Stimulated activated CD8-positive, alpha-beta memory T cell treated with anti-CD3 and anti-CD28 coated beads, Interleukin-12 subunit alpha, Interleukin-12 subunit beta, amount 100 ng/mL, for 1 hour (primary cell): ENCODE measurements at regions not wholly inside any gene's neighbourhood (a gene's known extent, or its start where the extent isn't known, plus 50 kb on each side); places are given as distances from the start of the nearest gene placed in this dataset.

ENCODE experiments used
- DNase-seq: peaks from one replicate; pipeline ENCODE4 v3.0.0-alpha.2; 2020; ENCODE audit warnings: low read depth

GRCh38 chr2:8278709-8279354, 403.0 kb upstream of the ID2 start:
- DNase-seq = no peak

- no peak for DNase-seq
Observed at GRCh38 chr2:8279506-8279905, 402.4 kb upstream of the ID2 start.

- DNase-seq = no peak
Observed at GRCh38 chr2:8281234-8281633, 400.6 kb upstream of the ID2 start.

GRCh38 chr2:8281950-8282857, 399.7 kb upstream of the ID2 start:
- no peak for DNase-seq

- DNase-seq = no peak
Observed at GRCh38 chr2:8282858-8283252, 399.0 kb upstream of the ID2 start.

- no peak for DNase-seq
Observed at GRCh38 chr2:8285081-8285480, 396.8 kb upstream of the ID2 start.

- DNase-seq = no peak
Observed at GRCh38 chr2:8285898-8286297, 396.0 kb upstream of the ID2 start.

- no peak for DNase-seq
Observed at GRCh38 chr2:8288206-8288605, 393.6 kb upstream of the ID2 start.

- no peak for DNase-seq
Observed at GRCh38 chr2:8289111-8289510, 392.7 kb upstream of the ID2 start.

GRCh38 chr2:8290771-8291352, 391.0 kb upstream of the ID2 start:
- DNase-seq = no peak

- DNase-seq = no peak
Observed at GRCh38 chr2:8296306-8296705, 385.6 kb upstream of the ID2 start.

GRCh38 chr2:8297376-8298231, 384.3 kb upstream of the ID2 start:
- no peak for DNase-seq

GRCh38 chr2:8298783-8299182, 383.1 kb upstream of the ID2 start:
- DNase-seq = no peak

- no peak for DNase-seq
Observed at GRCh38 chr2:8300216-8300615, 381.6 kb upstream of the ID2 start.

- DNase-seq = no peak
Observed at GRCh38 chr2:8300905-8301304, 381.0 kb upstream of the ID2 start.

- peak; percentile 67 for DNase-seq
Observed at GRCh38 chr2:8303322-8303832, 378.5 kb upstream of the ID2 start.

- DNase-seq = no peak
Observed at GRCh38 chr2:8304821-8305766, 376.8 kb upstream of the ID2 start.

GRCh38 chr2:8306530-8307351, 375.1 kb upstream of the ID2 start:
- DNase-seq = no peak

- no peak for DNase-seq
Observed at GRCh38 chr2:8307606-8308180, 374.2 kb upstream of the ID2 start.

GRCh38 chr2:8309131-8309530, 372.7 kb upstream of the ID2 start:
- DNase-seq = no peak
